Left lung (tissue), 4 donors: ENCODE measurements at regions not wholly inside any gene's neighbourhood (a gene's known extent, or its start where the extent isn't known, plus 50 kb on each side); places are given as distances from the start of the nearest gene placed in this dataset.

Experiments used
- ATAC-seq: fragments of 200-7000 bp; cut with Tn5 transposase; one replicate; pipeline ENCODE4 v1.9.1; 2020; ENCODE audit warnings: moderate library complexity
- DNase-seq, 4 donors: peaks; one replicate each; pipeline ENCODE4 v3.0.0-alpha.2; 2013 to 2020
- H3K27ac ChIP-seq, 2 donors: fragments of 200-600 bp; sonication (generic) in 1 of 2; one replicate each; pipeline versions ENCODE4 v1.5.0 to v1.8.0; 2020 to 2021
- H3K27me3 ChIP-seq, 2 donors: fragments of 200-600 bp; sonication (generic) in 1 of 2; one replicate each; pipeline versions ENCODE4 v1.5.0 to v1.8.0; 2020 to 2021
- H3K36me3 ChIP-seq, 2 donors: fragments of 200-600 bp; sonication (generic) in 1 of 2; one replicate each; pipeline versions ENCODE4 v1.5.0 to v1.8.0; 2020 to 2021
- H3K4me1 ChIP-seq, 2 donors: fragments of 200-600 bp; one replicate each; pipeline ENCODE4 v1.8.0; 2021
- H3K4me3 ChIP-seq, 2 donors: fragments of 200-600 bp; sonication (generic) in 1 of 2; one replicate each; pipeline versions ENCODE4 v1.5.0 to v1.8.0; 2020 to 2021; ENCODE audit warnings: mild to moderate bottlenecking in 1 of 2
- H3K9me3 ChIP-seq, 2 donors: fragments of 200-600 bp; sonication (generic) in 1 of 2; one replicate each; pipeline versions ENCODE4 v1.5.0 to v1.8.0; 2020 to 2021
- CTCF ChIP-seq, 2 donors: fragments of 200-600 bp; sonication (generic) in 1 of 2; IDR thresholded peaks; one replicate each; pipeline versions ENCODE4 v1.5.0 to v1.8.0; 2021; ENCODE audit warnings: antibody characterized with exemption in 2 of 2
- intact Hi-C, 2 donors: fragments of 100-400 bp; cut with DNase I; formaldehyde crosslinking; loops; one replicate each; pipeline versions ENCODE4 v1.11.2 to v1.14.2; 2022
- donor health status: DM: no; HTN: yes; CAD: no.
- donor health status: DM: no; HTN: no; CAD: no.

GRCh38 chr15:29612096-29612495 lies 210.2 kb downstream of the TJP1 start:
- H3K27ac ChIP-seq, result no peak overlapping the region
- H3K4me1 ChIP-seq, result no peaks in the 10 kb centered on the region
- H3K27me3 ChIP-seq, result peaks cover 0 to 14% of the 10 kb centered on the region in 2 donors
- no peaks in the 10 kb centered on the region for H3K9me3 ChIP-seq
- TF ChIP-seq CTCF (IDR thresholded peaks at IDR 0.05), result no peak
- no peaks in the 10 kb centered on the region for H3K36me3 ChIP-seq
- ATAC-seq, result no peak
- intact Hi-C loops, result no loop called here
- H3K4me3 ChIP-seq, result no peak overlapping the region
- DNase-seq, result no peak

GRCh38 chr15:29611057-29611456 lies 211.2 kb downstream of the TJP1 start:
- ATAC-seq, result no peak

GRCh38 chr15:29601811-29602210 lies 220.5 kb downstream of the TJP1 start:
- ATAC-seq (no peak), DNase-seq (no peak)
- intact Hi-C loops, result no loop called here
- Histone ChIP-seq H3K4me3 (no peak overlapping the region), H3K36me3 (no peaks in the 10 kb centered on the region), H3K9me3 (no peaks in the 10 kb centered on the region), H3K4me1 (no peaks in the 10 kb centered on the region), H3K27ac (no peak overlapping the region), H3K27me3 (no peaks in the 10 kb centered on the region)
- TF ChIP-seq CTCF (IDR thresholded peaks at IDR 0.05), result no peak

More at GRCh38 chr15:29611057-29611456, 211.2 kb downstream of the TJP1 start:
- DNase-seq, result no peak
- Histone ChIP-seq H3K9me3 (no peaks in the 10 kb centered on the region), H3K4me1 (no peaks in the 10 kb centered on the region), H3K27me3 (peaks cover 0 to 14% of the 10 kb centered on the region in 2 donors), H3K4me3 (no peak overlapping the region), H3K36me3 (no peaks in the 10 kb centered on the region), H3K27ac (no peak overlapping the region)
- TF ChIP-seq CTCF (IDR thresholded peaks at IDR 0.05), result no peak
- intact Hi-C loops, result no loop called here

- Histone ChIP-seq H3K9me3 (no peaks in the 10 kb centered on the region), H3K4me1 (no peaks in the 10 kb centered on the region), H3K36me3 (no peaks in the 10 kb centered on the region), H3K4me3 (no peak overlapping the region), H3K27ac (no peak overlapping the region), H3K27me3 (no peaks in the 10 kb centered on the region)
- ATAC-seq (no peak), DNase-seq (no peak)
- no peak for TF ChIP-seq CTCF (IDR thresholded peaks at IDR 0.05)
- intact Hi-C loops, result no loop called here
These were observed 222.0 kb downstream of the TJP1 start for GRCh38 chr15:29600262-29600661.

GRCh38 chr15:29596266-29596665 lies 226.0 kb downstream of the TJP1 start:
- Histone ChIP-seq H3K4me3 (no peak overlapping the region), H3K36me3 (no peaks in the 10 kb centered on the region), H3K4me1 (no peaks in the 10 kb centered on the region), H3K27me3 (no peaks in the 10 kb centered on the region), H3K9me3 (no peaks in the 10 kb centered on the region), H3K27ac (no peak overlapping the region)
- no peak for TF ChIP-seq CTCF (IDR thresholded peaks at IDR 0.05)
- ATAC-seq (no peak), DNase-seq (no peak)
- intact Hi-C loops, result no loop called here
